Keratinocyte (primary cell): ENCODE measurements at regions not wholly inside any gene's neighbourhood (a gene's known extent, or its start where the extent isn't known, plus 50 kb on each side); places are given as distances from the start of the nearest gene placed in this dataset.

ENCODE experiments used
- DNase-seq: peaks from one replicate; pipeline ENCODE4 v3.0.0-alpha.2; 2011; ENCODE audit warnings: low read depth, missing footprints, low spot score
- FAIRE-seq: peaks from 2 replicates; lab custom pipeline; 2011; peaks lifted over from hg19 to GRCh38; lab: Jason Lieb, UNC
- H2AFZ ChIP-seq: 2 replicates; pipeline ENCODE4 v1.6.0; 2012; ENCODE audit warnings: low read length, control low read depth, inconsistent platforms; ENCODE audit not compliant: control insufficient read depth
- H3K27ac ChIP-seq: 2 replicates; pipeline ENCODE4 v1.5.1; 2011; ENCODE audit warnings: low read length; ENCODE audit not compliant: control insufficient read depth, insufficient read depth
- H3K27me3 ChIP-seq: 3 replicates; pipeline ENCODE4 v1.6.0; 2011; ENCODE audit warnings: low read length; ENCODE audit not compliant: control insufficient read depth, insufficient read depth; ENCODE audit errors: extremely low read depth
- H3K36me3 ChIP-seq, 2 experiments: 2 replicates in 1 of 2; 3 replicates in 1 of 2; pipeline ENCODE4 v1.5.1; 2011; ENCODE audit warnings: low read length in 2 of 2, mild to moderate bottlenecking in 1 of 2; ENCODE audit not compliant: control insufficient read depth in 2 of 2, insufficient read depth in 2 of 2; ENCODE audit errors: extremely low read depth in 1 of 2
- H3K4me1 ChIP-seq: 3 replicates; pipeline ENCODE4 v1.5.1; 2011; ENCODE audit warnings: low read length; ENCODE audit not compliant: control insufficient read depth, insufficient read depth; ENCODE audit errors: extremely low read depth
- H3K4me2 ChIP-seq: 3 replicates; pipeline ENCODE4 v1.6.0; 2011; ENCODE audit warnings: low read depth, low read length; ENCODE audit not compliant: control insufficient read depth, insufficient read depth; ENCODE audit errors: extremely low read depth
- H3K4me3 ChIP-seq, 3 experiments: fragments of 200-600 bp in 1 of 3; sonication (generic) in 1 of 3; 2 replicates in 2 of 3; 3 replicates in 1 of 3; pipeline ENCODE4 v1.5.1; 2011 to 2016; ENCODE audit warnings: low read length in 3 of 3, mild to moderate bottlenecking in 3 of 3, control low read depth in 2 of 3, inconsistent platforms in 1 of 3, low read depth in 1 of 3, mixed read lengths in 1 of 3, mixed run types in 1 of 3, moderate library complexity in 1 of 3; ENCODE audit not compliant: control insufficient read depth in 2 of 3, insufficient read depth in 2 of 3; ENCODE audit errors: extremely low read depth in 1 of 3
- H3K79me2 ChIP-seq: 2 replicates; pipeline ENCODE4 v1.6.0; 2012; ENCODE audit warnings: low read length; ENCODE audit not compliant: control insufficient read depth, insufficient read depth
- H3K9ac ChIP-seq: 3 replicates; pipeline ENCODE4 v1.6.0; 2011; ENCODE audit warnings: low read length; ENCODE audit not compliant: control insufficient read depth, insufficient read depth; ENCODE audit errors: extremely low read depth
- H3K9me1 ChIP-seq: 3 replicates; pipeline ENCODE4 v1.6.0; 2011; ENCODE audit warnings: low read length; ENCODE audit not compliant: control insufficient read depth, insufficient read depth; ENCODE audit errors: extremely low read depth
- H3K9me3 ChIP-seq: 2 replicates; pipeline ENCODE4 v1.5.1; 2012; ENCODE audit warnings: low read depth, low read length; ENCODE audit not compliant: control insufficient read depth
- H4K20me1 ChIP-seq: 3 replicates; pipeline ENCODE4 v1.6.0; 2011; ENCODE audit warnings: low read length; ENCODE audit not compliant: control insufficient read depth, insufficient read depth; ENCODE audit errors: extremely low read depth
- EZH2 ChIP-seq: IDR thresholded peaks from one replicate; pipeline ENCODE4 v1.6.1; 2012; ENCODE audit warnings: inconsistent platforms, mild to moderate bottlenecking, low read length, moderate library complexity
- dilution Hi-C: fragments of 300-500 bp; cut with MboI; formaldehyde crosslinking; loops from one replicate; pipeline ENCODE4 v1.7.0; 2020; ENCODE audit warnings: low sequenced_read_pairs; ENCODE audit not compliant: extremely low pct_ligation_motif_present
- TF ChIP-seq, protein P1 (sequence below), 3 experiments: IDR thresholded peaks in 1 of 3; conservative IDR thresholded peaks in 1 of 3; optimal IDR thresholded peaks in 1 of 3; 2 replicates in 2 of 3; 3 replicates in 1 of 3; pipeline versions ENCODE3 to v1.5.1; 2011; ENCODE audit warnings: low read length in 3 of 3, mild to moderate bottlenecking in 3 of 3, moderate library complexity in 2 of 3, control low read depth in 1 of 3, inconsistent platforms in 1 of 3; ENCODE audit not compliant: insufficient read depth in 2 of 3; ENCODE audit errors: extremely low read depth in 1 of 3

DNA sequence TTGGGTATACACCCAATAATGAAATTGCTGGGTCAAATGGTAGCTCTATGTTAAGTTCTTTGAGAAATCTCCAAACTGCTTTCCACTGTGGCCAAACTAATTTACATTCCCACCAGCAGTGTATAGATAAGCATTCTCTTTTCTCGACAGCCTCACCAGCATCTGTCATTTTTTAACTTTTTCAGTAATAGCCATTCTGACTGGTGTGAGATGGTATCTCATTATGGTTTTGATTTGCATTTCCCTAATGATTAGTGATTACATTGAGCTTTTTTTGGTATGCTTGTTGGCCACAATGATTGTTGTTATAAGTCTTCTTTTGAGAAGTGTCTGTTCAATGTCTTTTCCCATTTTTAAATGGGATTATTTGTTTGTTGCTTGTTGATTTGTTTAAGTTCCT, 50.4 kb upstream of the EPAS1 start:
- H3K9me3 ChIP-seq: no peaks in the 10 kb centered on the region
- H3K27ac ChIP-seq: no peak overlapping the region
- H3K4me1 ChIP-seq: peaks cover 10% of the 10 kb centered on the region
- dilution Hi-C loops: no loop called here
- FAIRE-seq: no peak
- no peak overlapping the region for H3K4me3 ChIP-seq
- H3K27me3 ChIP-seq: no peaks in the 10 kb centered on the region
- no peaks in the 10 kb centered on the region for H3K79me2 ChIP-seq
- H2AFZ ChIP-seq: peak overlapping the region; percentile 30
- H3K4me2 ChIP-seq: no peak overlapping the region
- no peak for TF ChIP-seq EZH2
- TF ChIP-seq, protein P1, sequence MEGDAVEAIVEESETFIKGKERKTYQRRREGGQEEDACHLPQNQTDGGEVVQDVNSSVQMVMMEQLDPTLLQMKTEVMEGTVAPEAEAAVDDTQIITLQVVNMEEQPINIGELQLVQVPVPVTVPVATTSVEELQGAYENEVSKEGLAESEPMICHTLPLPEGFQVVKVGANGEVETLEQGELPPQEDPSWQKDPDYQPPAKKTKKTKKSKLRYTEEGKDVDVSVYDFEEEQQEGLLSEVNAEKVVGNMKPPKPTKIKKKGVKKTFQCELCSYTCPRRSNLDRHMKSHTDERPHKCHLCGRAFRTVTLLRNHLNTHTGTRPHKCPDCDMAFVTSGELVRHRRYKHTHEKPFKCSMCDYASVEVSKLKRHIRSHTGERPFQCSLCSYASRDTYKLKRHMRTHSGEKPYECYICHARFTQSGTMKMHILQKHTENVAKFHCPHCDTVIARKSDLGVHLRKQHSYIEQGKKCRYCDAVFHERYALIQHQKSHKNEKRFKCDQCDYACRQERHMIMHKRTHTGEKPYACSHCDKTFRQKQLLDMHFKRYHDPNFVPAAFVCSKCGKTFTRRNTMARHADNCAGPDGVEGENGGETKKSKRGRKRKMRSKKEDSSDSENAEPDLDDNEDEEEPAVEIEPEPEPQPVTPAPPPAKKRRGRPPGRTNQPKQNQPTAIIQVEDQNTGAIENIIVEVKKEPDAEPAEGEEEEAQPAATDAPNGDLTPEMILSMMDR (optimal IDR thresholded peaks at IDR 0.05 in 1 of 3, IDR thresholded peaks at IDR 0.05 in 1 of 3, conservative IDR thresholded peaks at IDR 0.05 in 1 of 3; ENCODE audit: extremely low read depth in 1 of 3, insufficient read depth in 2 of 3, low read length in 3 of 3): no peak
- H3K36me3 ChIP-seq: no peaks in the 10 kb centered on the region
- no peaks in the 10 kb centered on the region for H3K9me1 ChIP-seq
- DNase-seq: no peak
- H3K9ac ChIP-seq: no peak overlapping the region
- no peaks in the 10 kb centered on the region for H4K20me1 ChIP-seq
